GM18502 (cell line): ENCODE measurements at regions not wholly inside any gene's neighbourhood (a gene's known extent, or its start where the extent isn't known, plus 50 kb on each side); places are given as distances from the start of the nearest gene placed in this dataset.

ENCODE experiments used
- ATAC-seq: cut with Tn5 transposase; IDR thresholded peaks from one replicate; pipeline ENCODE4 v1.9.1; 2021; ENCODE audit warnings: mild to moderate bottlenecking; ENCODE audit not compliant: unreplicated experiment, poor library complexity

- ATAC-seq: no peak
Measured at GRCh38 chr11:100630898-100631297, 56.2 kb upstream of the ARHGAP42 start.

GRCh38 chr11:100631316-100631715, 55.8 kb upstream of the ARHGAP42 start:
- ATAC-seq: no peak

DNA sequence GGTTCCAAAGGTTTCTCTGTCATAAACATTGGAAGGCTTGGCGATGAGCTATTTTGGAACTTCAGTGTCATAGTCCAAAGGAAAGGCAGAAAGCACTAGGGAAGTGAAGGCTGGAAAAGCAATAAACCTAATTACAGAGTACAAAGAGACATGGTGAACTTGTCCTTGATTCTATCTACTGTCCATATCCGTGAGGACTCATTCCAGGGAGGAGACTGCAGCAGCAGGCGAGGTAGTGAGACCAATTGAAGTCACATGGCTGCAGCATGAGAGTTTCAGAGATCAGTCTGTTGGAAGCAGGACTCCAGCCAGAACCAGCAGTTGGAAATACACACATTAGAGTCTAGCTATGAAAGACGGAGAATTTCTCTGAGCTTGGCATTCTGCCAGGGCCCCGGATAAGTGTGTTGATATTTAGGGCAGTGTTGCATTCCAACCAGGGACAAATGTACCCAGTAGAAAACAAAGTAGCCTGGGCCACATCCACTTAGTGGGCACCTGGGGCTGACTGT, 54.1 kb upstream of the ARHGAP42 start:
- ATAC-seq: no peak

DNA sequence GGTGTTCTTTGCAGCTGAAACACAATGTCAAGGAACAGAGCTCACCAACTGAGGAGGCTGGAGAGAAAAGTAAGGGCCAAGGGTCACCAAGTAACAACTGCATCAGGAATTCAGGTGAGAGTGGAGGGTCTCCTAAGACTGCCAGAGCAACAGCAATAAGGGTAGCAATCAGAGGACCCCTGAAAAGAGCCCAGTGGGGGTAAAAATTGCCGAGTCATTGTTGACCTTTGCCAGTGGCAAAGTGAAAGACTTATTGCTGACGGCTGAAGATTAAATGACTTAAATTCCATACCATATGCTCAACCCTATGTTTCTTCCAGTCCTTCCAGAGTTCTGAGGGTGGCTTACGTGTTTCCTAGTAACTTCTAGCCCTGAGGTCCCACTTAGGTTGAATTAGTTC, 51.9 kb upstream of the ARHGAP42 start:
- ATAC-seq: no peak

- ATAC-seq: no peak
Measured at GRCh38 chr11:100636536-100636935, 50.6 kb upstream of the ARHGAP42 start.
